ENCODE measurements at regions not wholly inside any gene's neighbourhood (a gene's known extent, or its start where the extent isn't known, plus 50 kb on each side); places are given as distances from the start of the nearest gene placed in this dataset.

- TF ChIP-seq POLR2A (IDR thresholded peaks at IDR 0.05): no peak
- TF ChIP-seq, protein P1, sequence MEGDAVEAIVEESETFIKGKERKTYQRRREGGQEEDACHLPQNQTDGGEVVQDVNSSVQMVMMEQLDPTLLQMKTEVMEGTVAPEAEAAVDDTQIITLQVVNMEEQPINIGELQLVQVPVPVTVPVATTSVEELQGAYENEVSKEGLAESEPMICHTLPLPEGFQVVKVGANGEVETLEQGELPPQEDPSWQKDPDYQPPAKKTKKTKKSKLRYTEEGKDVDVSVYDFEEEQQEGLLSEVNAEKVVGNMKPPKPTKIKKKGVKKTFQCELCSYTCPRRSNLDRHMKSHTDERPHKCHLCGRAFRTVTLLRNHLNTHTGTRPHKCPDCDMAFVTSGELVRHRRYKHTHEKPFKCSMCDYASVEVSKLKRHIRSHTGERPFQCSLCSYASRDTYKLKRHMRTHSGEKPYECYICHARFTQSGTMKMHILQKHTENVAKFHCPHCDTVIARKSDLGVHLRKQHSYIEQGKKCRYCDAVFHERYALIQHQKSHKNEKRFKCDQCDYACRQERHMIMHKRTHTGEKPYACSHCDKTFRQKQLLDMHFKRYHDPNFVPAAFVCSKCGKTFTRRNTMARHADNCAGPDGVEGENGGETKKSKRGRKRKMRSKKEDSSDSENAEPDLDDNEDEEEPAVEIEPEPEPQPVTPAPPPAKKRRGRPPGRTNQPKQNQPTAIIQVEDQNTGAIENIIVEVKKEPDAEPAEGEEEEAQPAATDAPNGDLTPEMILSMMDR (IDR thresholded peaks at IDR 0.05): no peak
- TF ChIP-seq EP300 (IDR thresholded peaks at IDR 0.05): no peak
Measured at GRCh38 chr9:109966643-109967368, 186.8 kb downstream of the PALM2AKAP2 start.
